Keratinocyte (primary cell): ENCODE measurements at regions not wholly inside any gene's neighbourhood (a gene's known extent, or its start where the extent isn't known, plus 50 kb on each side); places are given as distances from the start of the nearest gene placed in this dataset.

ENCODE experiments used
- DNase-seq: peaks from one replicate; pipeline ENCODE4 v3.0.0-alpha.2; 2011; ENCODE audit warnings: low read depth, missing footprints, low spot score
- FAIRE-seq: peaks from 2 replicates; lab custom pipeline; 2011; peaks lifted over from hg19 to GRCh38; lab: Jason Lieb, UNC
- H2AFZ ChIP-seq: 2 replicates; pipeline ENCODE4 v1.6.0; 2012; ENCODE audit warnings: low read length, control low read depth, inconsistent platforms; ENCODE audit not compliant: control insufficient read depth
- H3K27ac ChIP-seq: 2 replicates; pipeline ENCODE4 v1.5.1; 2011; ENCODE audit warnings: low read length; ENCODE audit not compliant: control insufficient read depth, insufficient read depth
- H3K27me3 ChIP-seq: 3 replicates; pipeline ENCODE4 v1.6.0; 2011; ENCODE audit warnings: low read length; ENCODE audit not compliant: control insufficient read depth, insufficient read depth; ENCODE audit errors: extremely low read depth
- H3K36me3 ChIP-seq, 2 experiments: 2 replicates in 1 of 2; 3 replicates in 1 of 2; pipeline ENCODE4 v1.5.1; 2011; ENCODE audit warnings: low read length in 2 of 2, mild to moderate bottlenecking in 1 of 2; ENCODE audit not compliant: control insufficient read depth in 2 of 2, insufficient read depth in 2 of 2; ENCODE audit errors: extremely low read depth in 1 of 2
- H3K4me1 ChIP-seq: 3 replicates; pipeline ENCODE4 v1.5.1; 2011; ENCODE audit warnings: low read length; ENCODE audit not compliant: control insufficient read depth, insufficient read depth; ENCODE audit errors: extremely low read depth
- H3K4me2 ChIP-seq: 3 replicates; pipeline ENCODE4 v1.6.0; 2011; ENCODE audit warnings: low read depth, low read length; ENCODE audit not compliant: control insufficient read depth, insufficient read depth; ENCODE audit errors: extremely low read depth
- H3K4me3 ChIP-seq, 3 experiments: fragments of 200-600 bp in 1 of 3; sonication (generic) in 1 of 3; 2 replicates in 2 of 3; 3 replicates in 1 of 3; pipeline ENCODE4 v1.5.1; 2011 to 2016; ENCODE audit warnings: low read length in 3 of 3, mild to moderate bottlenecking in 3 of 3, control low read depth in 2 of 3, inconsistent platforms in 1 of 3, low read depth in 1 of 3, mixed read lengths in 1 of 3, mixed run types in 1 of 3, moderate library complexity in 1 of 3; ENCODE audit not compliant: control insufficient read depth in 2 of 3, insufficient read depth in 2 of 3; ENCODE audit errors: extremely low read depth in 1 of 3
- H3K79me2 ChIP-seq: 2 replicates; pipeline ENCODE4 v1.6.0; 2012; ENCODE audit warnings: low read length; ENCODE audit not compliant: control insufficient read depth, insufficient read depth
- H3K9ac ChIP-seq: 3 replicates; pipeline ENCODE4 v1.6.0; 2011; ENCODE audit warnings: low read length; ENCODE audit not compliant: control insufficient read depth, insufficient read depth; ENCODE audit errors: extremely low read depth
- H3K9me1 ChIP-seq: 3 replicates; pipeline ENCODE4 v1.6.0; 2011; ENCODE audit warnings: low read length; ENCODE audit not compliant: control insufficient read depth, insufficient read depth; ENCODE audit errors: extremely low read depth
- H3K9me3 ChIP-seq: 2 replicates; pipeline ENCODE4 v1.5.1; 2012; ENCODE audit warnings: low read depth, low read length; ENCODE audit not compliant: control insufficient read depth
- H4K20me1 ChIP-seq: 3 replicates; pipeline ENCODE4 v1.6.0; 2011; ENCODE audit warnings: low read length; ENCODE audit not compliant: control insufficient read depth, insufficient read depth; ENCODE audit errors: extremely low read depth
- EZH2 ChIP-seq: IDR thresholded peaks from one replicate; pipeline ENCODE4 v1.6.1; 2012; ENCODE audit warnings: inconsistent platforms, mild to moderate bottlenecking, low read length, moderate library complexity
- dilution Hi-C: fragments of 300-500 bp; cut with MboI; formaldehyde crosslinking; loops from one replicate; pipeline ENCODE4 v1.7.0; 2020; ENCODE audit warnings: low sequenced_read_pairs; ENCODE audit not compliant: extremely low pct_ligation_motif_present
- TF ChIP-seq, protein P1 (sequence below), 3 experiments: IDR thresholded peaks in 1 of 3; conservative IDR thresholded peaks in 1 of 3; optimal IDR thresholded peaks in 1 of 3; 2 replicates in 2 of 3; 3 replicates in 1 of 3; pipeline versions ENCODE3 to v1.5.1; 2011; ENCODE audit warnings: low read length in 3 of 3, mild to moderate bottlenecking in 3 of 3, moderate library complexity in 2 of 3, control low read depth in 1 of 3, inconsistent platforms in 1 of 3; ENCODE audit not compliant: insufficient read depth in 2 of 3; ENCODE audit errors: extremely low read depth in 1 of 3

- Histone ChIP-seq H3K9ac (no peak overlapping the region), H4K20me1 (no peaks in the 10 kb centered on the region), H3K9me1 (no peaks in the 10 kb centered on the region), H3K4me3 (no peak overlapping the region), H3K27me3 (peaks cover 10% of the 10 kb centered on the region), H3K36me3 (no peaks in the 10 kb centered on the region), H3K4me2 (peak overlapping the region; percentile 49), H3K9me3 (peaks cover 1% of the 10 kb centered on the region), H3K79me2 (no peaks in the 10 kb centered on the region), H3K4me1 (peaks cover 25% of the 10 kb centered on the region), H2AFZ (no peak overlapping the region), H3K27ac (no peak overlapping the region)
- TF ChIP-seq, protein P1, sequence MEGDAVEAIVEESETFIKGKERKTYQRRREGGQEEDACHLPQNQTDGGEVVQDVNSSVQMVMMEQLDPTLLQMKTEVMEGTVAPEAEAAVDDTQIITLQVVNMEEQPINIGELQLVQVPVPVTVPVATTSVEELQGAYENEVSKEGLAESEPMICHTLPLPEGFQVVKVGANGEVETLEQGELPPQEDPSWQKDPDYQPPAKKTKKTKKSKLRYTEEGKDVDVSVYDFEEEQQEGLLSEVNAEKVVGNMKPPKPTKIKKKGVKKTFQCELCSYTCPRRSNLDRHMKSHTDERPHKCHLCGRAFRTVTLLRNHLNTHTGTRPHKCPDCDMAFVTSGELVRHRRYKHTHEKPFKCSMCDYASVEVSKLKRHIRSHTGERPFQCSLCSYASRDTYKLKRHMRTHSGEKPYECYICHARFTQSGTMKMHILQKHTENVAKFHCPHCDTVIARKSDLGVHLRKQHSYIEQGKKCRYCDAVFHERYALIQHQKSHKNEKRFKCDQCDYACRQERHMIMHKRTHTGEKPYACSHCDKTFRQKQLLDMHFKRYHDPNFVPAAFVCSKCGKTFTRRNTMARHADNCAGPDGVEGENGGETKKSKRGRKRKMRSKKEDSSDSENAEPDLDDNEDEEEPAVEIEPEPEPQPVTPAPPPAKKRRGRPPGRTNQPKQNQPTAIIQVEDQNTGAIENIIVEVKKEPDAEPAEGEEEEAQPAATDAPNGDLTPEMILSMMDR (optimal IDR thresholded peaks at IDR 0.05 in 1 of 3, IDR thresholded peaks at IDR 0.05 in 1 of 3, conservative IDR thresholded peaks at IDR 0.05 in 1 of 3; ENCODE audit: extremely low read depth in 1 of 3, insufficient read depth in 2 of 3, low read length in 3 of 3) = no peak
- TF ChIP-seq EZH2 = no peak
- DNase-seq (peak; percentile 53), FAIRE-seq (peak; percentile 46)
- dilution Hi-C loops = no loop called here
Observed at GRCh38 chr1:230509281-230509977, 83.3 kb upstream of the PGBD5 start.

GRCh38 chr1:230507666-230508402, 81.7 kb upstream of the PGBD5 start:
- Histone ChIP-seq H3K4me3 (no peak overlapping the region), H3K36me3 (no peaks in the 10 kb centered on the region), H3K9ac (no peak overlapping the region), H3K9me3 (peaks cover 1% of the 10 kb centered on the region), H3K9me1 (no peaks in the 10 kb centered on the region), H3K4me2 (no peak overlapping the region), H4K20me1 (no peaks in the 10 kb centered on the region), H3K4me1 (peaks cover 25% of the 10 kb centered on the region), H2AFZ (no peak overlapping the region), H3K27me3 (peaks cover 3% of the 10 kb centered on the region), H3K27ac (no peak overlapping the region), H3K79me2 (no peaks in the 10 kb centered on the region)
- TF ChIP-seq, protein P1 (optimal IDR thresholded peaks at IDR 0.05 in 1 of 3, IDR thresholded peaks at IDR 0.05 in 1 of 3, conservative IDR thresholded peaks at IDR 0.05 in 1 of 3; ENCODE audit: extremely low read depth in 1 of 3, insufficient read depth in 2 of 3, low read length in 3 of 3) = peak in 1 of 3 experiments; percentile 6
- TF ChIP-seq EZH2 = no peak
- DNase-seq (no peak), FAIRE-seq (peak; percentile 46)
- dilution Hi-C loops = no loop called here
